GM12892 (cell line): ENCODE measurements at regions not wholly inside any gene's neighbourhood (a gene's known extent, or its start where the extent isn't known, plus 50 kb on each side); places are given as distances from the start of the nearest gene placed in this dataset.

Source experiments
- POLR2A ChIP-seq: IDR thresholded peaks from 2 replicates; pipeline ENCODE4 v1.6.1; 2011; ENCODE audit warnings: low read depth, low read length, control low read depth
- POLR2AphosphoS5 ChIP-seq: IDR thresholded peaks from 2 replicates; pipeline ENCODE4 v1.6.1; 2011; ENCODE audit warnings: low read depth, low read length, control low read depth

- TF ChIP-seq POLR2A (no peak), POLR2AphosphoS5 (no peak)
These were observed 396.3 kb downstream of the LIG4 start for GRCh38 chr13:107819071-107819470.
